H9 (cell line): ENCODE measurements at regions not wholly inside any gene's neighbourhood (a gene's known extent, or its start where the extent isn't known, plus 50 kb on each side); places are given as distances from the start of the nearest gene placed in this dataset.

ENCODE experiments used
- DNase-seq: peaks from one replicate; pipeline ENCODE4 v3.0.0-alpha.2; 2017
- H2AFZ ChIP-seq: one replicate; pipeline ENCODE4 v1.6.1; 2013; ENCODE audit warnings: mild to moderate bottlenecking, low read length, control low read depth, moderate library complexity
- H2AK5ac ChIP-seq: 2 replicates; pipeline ENCODE4 v1.6.1; 2013; ENCODE audit warnings: low read length, control low read depth, mixed read lengths; ENCODE audit not compliant: insufficient read length
- H2BK120ac ChIP-seq: one replicate; pipeline ENCODE4 v1.6.1; 2013; ENCODE audit warnings: low read depth, mild to moderate bottlenecking, low read length, control low read depth, inconsistent platforms; ENCODE audit not compliant: poor library complexity, severe bottlenecking
- H2BK12ac ChIP-seq: 2 replicates; pipeline ENCODE4 v1.6.1; 2013; ENCODE audit warnings: low read length, control low read depth, mixed read lengths, low read depth; ENCODE audit not compliant: insufficient read length
- H2BK15ac ChIP-seq: 2 replicates; pipeline ENCODE4 v1.6.1; 2013; ENCODE audit warnings: low read depth, low read length, control low read depth
- H2BK20ac ChIP-seq: one replicate; pipeline ENCODE4 v1.6.1; 2013; ENCODE audit warnings: low read depth, mild to moderate bottlenecking, low read length, control low read depth, inconsistent platforms; ENCODE audit not compliant: poor library complexity, severe bottlenecking
- H2BK5ac ChIP-seq: 2 replicates; pipeline ENCODE4 v1.6.1; 2013; ENCODE audit warnings: low read length, control low read depth, mixed read lengths; ENCODE audit not compliant: insufficient read length
- H3K14ac ChIP-seq: 2 replicates; pipeline ENCODE4 v1.6.1; 2013; ENCODE audit warnings: low read length, control low read depth; ENCODE audit not compliant: insufficient read depth
- H3K18ac ChIP-seq: 2 replicates; pipeline ENCODE4 v1.6.1; 2013; ENCODE audit warnings: low read depth, mild to moderate bottlenecking, mixed read lengths, low read length, control low read depth; ENCODE audit not compliant: insufficient read length
- H3K23ac ChIP-seq: 2 replicates; pipeline ENCODE4 v1.6.1; 2013; ENCODE audit warnings: low read length, control low read depth, mixed read lengths, low read depth; ENCODE audit not compliant: insufficient read length
- H3K23me2 ChIP-seq: 2 replicates; pipeline ENCODE4 v1.6.1; 2013; ENCODE audit warnings: low read depth, mild to moderate bottlenecking, mixed read lengths, low read length, control low read depth; ENCODE audit not compliant: insufficient read length, poor library complexity, severe bottlenecking
- H3K27ac ChIP-seq: 2 replicates; pipeline ENCODE4 v1.5.1; 2013; ENCODE audit warnings: low read length, control low read depth, mixed read lengths, low read depth; ENCODE audit not compliant: insufficient read length
- H3K27me3 ChIP-seq: 2 replicates; pipeline ENCODE4 v1.6.1; 2013; ENCODE audit warnings: low read length, control low read depth, inconsistent platforms; ENCODE audit not compliant: insufficient read depth
- H3K4ac ChIP-seq: 2 replicates; pipeline ENCODE4 v1.6.1; 2013; ENCODE audit warnings: low read depth, mild to moderate bottlenecking, control low read depth, inconsistent platforms, low read length, moderate library complexity
- H3K4me1 ChIP-seq: 2 replicates; pipeline ENCODE4 v1.6.1; 2013; ENCODE audit warnings: low read length, control low read depth, inconsistent platforms; ENCODE audit not compliant: insufficient read depth
- H3K4me2 ChIP-seq: 2 replicates; pipeline ENCODE4 v1.6.1; 2013; ENCODE audit warnings: low read length, control low read depth, mixed read lengths; ENCODE audit not compliant: insufficient read length, insufficient read depth
- H3K56ac ChIP-seq: 2 replicates; pipeline ENCODE4 v1.6.1; 2013; ENCODE audit warnings: low read depth, mild to moderate bottlenecking, mixed read lengths, low read length, control low read depth; ENCODE audit not compliant: insufficient read length
- H3K79me1 ChIP-seq: 2 replicates; pipeline ENCODE4 v1.6.1; 2013; ENCODE audit warnings: low read depth, mild to moderate bottlenecking, moderate library complexity, low read length, control low read depth, inconsistent platforms; ENCODE audit not compliant: insufficient read depth, poor library complexity, severe bottlenecking
- H3K79me2 ChIP-seq: 2 replicates; pipeline ENCODE4 v1.6.1; 2013; ENCODE audit warnings: low read length, control low read depth, inconsistent platforms; ENCODE audit not compliant: insufficient read depth
- H3K9ac ChIP-seq: 2 replicates; pipeline ENCODE4 v1.6.1; 2013; ENCODE audit warnings: low read length, control low read depth, mixed read lengths; ENCODE audit not compliant: insufficient read length; ENCODE audit errors: extremely low read depth
- H3K9me3 ChIP-seq: one replicate; pipeline ENCODE4 v1.6.1; 2013; ENCODE audit warnings: low read depth, low read length, inconsistent platforms; ENCODE audit not compliant: control insufficient read depth
- H3T11ph ChIP-seq: one replicate; pipeline ENCODE4 v1.6.1; 2013; ENCODE audit warnings: mild to moderate bottlenecking, low read length, control low read depth, inconsistent platforms
- H4K20me1 ChIP-seq: one replicate; pipeline ENCODE4 v1.6.1; 2013; ENCODE audit not compliant: control insufficient read depth, insufficient read length, insufficient read depth
- H4K5ac ChIP-seq: 2 replicates; pipeline ENCODE4 v1.6.1; 2013; ENCODE audit warnings: low read depth, mild to moderate bottlenecking, mixed read lengths, low read length, control low read depth; ENCODE audit not compliant: insufficient read length
- H4K8ac ChIP-seq: replicated peaks from 2 replicates; pipeline ENCODE4 v1.6.1; 2013; ENCODE audit warnings: low read length, control low read depth, mixed read lengths, low read depth; ENCODE audit not compliant: insufficient read length
- H4K91ac ChIP-seq: 2 replicates; pipeline ENCODE4 v1.6.1; 2013; ENCODE audit warnings: low read depth, mild to moderate bottlenecking, moderate library complexity, mixed read lengths, low read length, control low read depth; ENCODE audit not compliant: insufficient read length
- H3K27ac Mint-ChIP-seq, 3 experiments: 2 replicates in 2 of 3; 3 replicates in 1 of 3; pipeline ENCODE4 v1.8.0; 2020 to 2021; ENCODE audit warnings: mixed read lengths in 3 of 3, mild to moderate bottlenecking in 1 of 3, moderate library complexity in 1 of 3
- H3K27me3 Mint-ChIP-seq: 2 replicates; pipeline ENCODE4 v1.8.0; 2021; ENCODE audit warnings: low read depth, mild to moderate bottlenecking, moderate library complexity, mixed read lengths
- H3K36me3 Mint-ChIP-seq, 3 experiments: 2 replicates in 2 of 3; 3 replicates in 1 of 3; pipeline ENCODE4 v1.8.0; 2020 to 2021; ENCODE audit warnings: low read depth in 3 of 3, mixed read lengths in 3 of 3; ENCODE audit not compliant: insufficient read depth in 1 of 3
- H3K4me1 Mint-ChIP-seq, 2 experiments: 2 replicates each; pipeline ENCODE4 v1.8.0; 2020; ENCODE audit warnings: mixed read lengths in 2 of 2
- H3K4me3 Mint-ChIP-seq, 2 experiments: 2 replicates in 1 of 2; 3 replicates in 1 of 2; pipeline ENCODE4 v1.8.0; 2020 to 2021; ENCODE audit warnings: mild to moderate bottlenecking in 2 of 2, mixed read lengths in 2 of 2, moderate library complexity in 1 of 2
- H3K9me3 Mint-ChIP-seq, 2 experiments: 2 replicates in 1 of 2; 3 replicates in 1 of 2; pipeline ENCODE4 v1.8.0; 2020; ENCODE audit warnings: mild to moderate bottlenecking in 2 of 2, mixed read lengths in 2 of 2, moderate library complexity in 1 of 2
- CTCF ChIP-seq: fragments of 200-600 bp; sonication (generic); conservative IDR thresholded peaks from 3 replicates; pipeline ENCODE4 v1.8.0; 2021; ENCODE audit warnings: antibody characterized with exemption, mild to moderate bottlenecking
- WGBS: extraction: QIAGEN DNeasy Blood & Tissue Kit; methylation state at CpG from one replicate; pipeline ENCODE4 v1.1.7; 2013; ENCODE audit warnings: missing lambda C conversion rate, low lambda C conversion rate, mixed read lengths; ENCODE audit not compliant: insufficient read length; ENCODE audit errors: extremely low coverage; 5-methylcytosine and 5-hydroxymethylcytosine counted together

- Histone ChIP-seq H3K9me3 (no peaks in the 10 kb centered on the region), H3K79me2 (no peaks in the 10 kb centered on the region), H3K79me1 (no peaks in the 10 kb centered on the region), H4K5ac (no peak overlapping the region), H2BK15ac (no peak overlapping the region), H3K27ac (no peak overlapping the region), H2AFZ (no peak overlapping the region), H3T11ph (no peak overlapping the region), H3K56ac (no peak overlapping the region), H2BK120ac (no peak overlapping the region), H3K23ac (no peak overlapping the region), H4K91ac (no peak overlapping the region), H3K4ac (no peak overlapping the region), H4K8ac (no peak overlapping the region), H3K23me2 (no peaks in the 10 kb centered on the region), H3K14ac (no peak overlapping the region), H3K9ac (no peak overlapping the region), H3K4me1 (peaks cover 8% of the 10 kb centered on the region), H3K4me2 (no peak overlapping the region), H3K27me3 (no peaks in the 10 kb centered on the region), H2BK20ac (no peak overlapping the region), H2BK5ac (no peak overlapping the region), H3K18ac (no peak overlapping the region), H4K20me1 (no peaks in the 10 kb centered on the region), H2BK12ac (no peak overlapping the region), H2AK5ac (no peak overlapping the region)
- no peaks in the 10 kb centered on the region for H3K9me3 Mint-ChIP-seq
- H3K36me3 Mint-ChIP-seq = peaks cover 0 to 2% (median 0%) of the 10 kb centered on the region in 3 experiments; a peak in 1 of 7 replicates
- DNase-seq = no peak
- no peak for TF ChIP-seq CTCF
- no peaks in the 10 kb centered on the region for H3K27me3 Mint-ChIP-seq
- WGBS = no CpG with 5 or more reads among the region's 4 CpGs
- no peak overlapping the region for H3K4me3 Mint-ChIP-seq
- H3K4me1 Mint-ChIP-seq = peaks cover 16 to 22% of the 10 kb centered on the region in 2 experiments
- H3K27ac Mint-ChIP-seq = no peak overlapping the region
Measured at GRCh38 chr4:179128299-179128698, 1686.1 kb upstream of the AGA start.
